ENCODE measurements at regions not wholly inside any gene's neighbourhood (a gene's known extent, or its start where the extent isn't known, plus 50 kb on each side); places are given as distances from the start of the nearest gene placed in this dataset.
"Not testable (repeated sequence)": the region's sequence is repeated elsewhere in the genome, so short reads cannot be mapped to it uniquely, and the experiment has no call there.

- DNase-seq (ENCODE audit: low read depth): no peak
Measured at GRCh38 chr5:36390640-36391039, 88.9 kb upstream of the RANBP3L start.

- no peak for DNase-seq (ENCODE audit: low read depth)
Measured at GRCh38 chr5:36392186-36392585, 90.5 kb upstream of the RANBP3L start.

- DNase-seq (ENCODE audit: low read depth): no peak
Measured at GRCh38 chr5:36392818-36393217, 91.1 kb upstream of the RANBP3L start.

- DNase-seq (ENCODE audit: low read depth): no peak
Measured at GRCh38 chr5:36393656-36394428, 92.1 kb upstream of the RANBP3L start.

GRCh38 chr5:36395260-36395659 lies 93.6 kb upstream of the RANBP3L start:
- DNase-seq (ENCODE audit: low read depth): no peak

GRCh38 chr5:36395947-36396346 lies 94.2 kb upstream of the RANBP3L start:
- not testable (repeated sequence) for DNase-seq (ENCODE audit: low read depth)

- DNase-seq (ENCODE audit: low read depth): no peak
Measured at GRCh38 chr5:36396640-36397039, 94.9 kb upstream of the RANBP3L start.

- DNase-seq (ENCODE audit: low read depth): no peak
Measured at GRCh38 chr5:36397901-36398536, 96.3 kb upstream of the RANBP3L start.

- no peak for DNase-seq (ENCODE audit: low read depth)
Measured at GRCh38 chr5:36402512-36402906, 100.8 kb upstream of the RANBP3L start.

GRCh38 chr5:36403632-36404311 lies 102.1 kb upstream of the RANBP3L start:
- DNase-seq (ENCODE audit: low read depth): no peak

GRCh38 chr5:36406023-36406422 lies 104.3 kb upstream of the RANBP3L start:
- DNase-seq (ENCODE audit: low read depth): no peak

GRCh38 chr5:36407396-36407795 lies 105.7 kb upstream of the RANBP3L start:
- no peak for DNase-seq (ENCODE audit: low read depth)

GRCh38 chr5:36409711-36410110 lies 108.0 kb upstream of the RANBP3L start:
- DNase-seq (ENCODE audit: low read depth): not testable (repeated sequence)

- DNase-seq (ENCODE audit: low read depth): not testable (repeated sequence)
Measured at GRCh38 chr5:36410672-36411071, 109.0 kb upstream of the RANBP3L start.

GRCh38 chr5:36414869-36415282 lies 113.2 kb upstream of the RANBP3L start:
- no peak for DNase-seq (ENCODE audit: low read depth)

GRCh38 chr5:36416605-36417004 lies 114.9 kb upstream of the RANBP3L start:
- DNase-seq (ENCODE audit: low read depth): no peak

- DNase-seq (ENCODE audit: low read depth): no peak
Measured at GRCh38 chr5:36417221-36417620, 115.5 kb upstream of the RANBP3L start.

GRCh38 chr5:36417668-36418067 lies 116.0 kb upstream of the RANBP3L start:
- DNase-seq (ENCODE audit: low read depth): no peak

GRCh38 chr5:36418152-36418979 lies 116.7 kb upstream of the RANBP3L start:
- DNase-seq (ENCODE audit: low read depth): no peak

GRCh38 chr5:36421256-36421655 lies 119.6 kb upstream of the RANBP3L start:
- DNase-seq (ENCODE audit: low read depth): no peak

- no peak for DNase-seq (ENCODE audit: low read depth)
Measured at GRCh38 chr5:36422952-36423351, 121.2 kb upstream of the RANBP3L start.
